RPMI7951 (cell line): ENCODE measurements at regions not wholly inside any gene's neighbourhood (a gene's known extent, or its start where the extent isn't known, plus 50 kb on each side); places are given as distances from the start of the nearest gene placed in this dataset.
"Not testable (repeated sequence)": the region's sequence is repeated elsewhere in the genome, so short reads cannot be mapped to it uniquely, and the experiment has no call there.

ENCODE experiments used
- DNase-seq: peaks from one replicate; pipeline ENCODE4 v3.0.0-alpha.2; 2012; ENCODE audit warnings: low read depth

DNA sequence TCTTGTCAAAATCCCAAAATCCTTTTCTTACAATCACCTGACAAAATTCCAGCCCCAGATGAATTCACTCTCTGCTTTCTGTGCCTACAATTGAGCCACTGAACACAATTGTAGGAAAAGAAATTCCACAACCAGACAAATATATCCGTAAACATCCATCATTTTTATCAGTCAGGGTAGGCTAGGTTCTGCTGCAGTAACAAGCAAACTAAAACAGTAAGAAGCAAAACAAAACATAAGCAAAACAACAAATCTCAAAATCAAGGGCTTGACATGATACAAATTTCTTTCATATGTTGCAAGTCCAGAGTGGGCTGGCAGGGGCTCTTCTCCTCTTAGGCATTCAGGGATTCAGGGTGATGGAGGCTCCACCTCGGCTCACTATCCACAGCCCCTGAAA lies 114.2 kb upstream of the MAN2A1 start:
- DNase-seq, result no peak

DNA sequence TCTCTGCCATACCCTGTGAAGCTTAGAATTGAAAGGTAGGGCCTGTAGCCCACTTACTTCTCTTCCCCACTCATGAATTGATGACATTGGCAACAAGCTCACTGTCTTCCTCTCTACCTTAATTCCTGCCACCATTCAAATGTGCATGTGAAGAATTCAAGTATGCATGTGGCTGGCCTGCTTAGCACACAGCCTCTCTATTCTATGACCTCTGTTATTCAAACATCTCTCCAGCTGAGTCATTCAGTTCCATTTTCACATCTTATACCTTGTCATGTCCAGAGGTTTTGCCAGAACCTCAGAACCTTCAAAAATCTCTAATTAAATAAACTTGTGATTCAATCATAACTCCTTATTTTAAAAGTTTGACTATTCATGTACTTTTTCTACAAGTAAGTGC lies 114.7 kb upstream of the MAN2A1 start:
- DNase-seq, result no peak

- no peak for DNase-seq
Observed at GRCh38 chr5:109573766-109574165, 116.0 kb upstream of the MAN2A1 start.

DNA sequence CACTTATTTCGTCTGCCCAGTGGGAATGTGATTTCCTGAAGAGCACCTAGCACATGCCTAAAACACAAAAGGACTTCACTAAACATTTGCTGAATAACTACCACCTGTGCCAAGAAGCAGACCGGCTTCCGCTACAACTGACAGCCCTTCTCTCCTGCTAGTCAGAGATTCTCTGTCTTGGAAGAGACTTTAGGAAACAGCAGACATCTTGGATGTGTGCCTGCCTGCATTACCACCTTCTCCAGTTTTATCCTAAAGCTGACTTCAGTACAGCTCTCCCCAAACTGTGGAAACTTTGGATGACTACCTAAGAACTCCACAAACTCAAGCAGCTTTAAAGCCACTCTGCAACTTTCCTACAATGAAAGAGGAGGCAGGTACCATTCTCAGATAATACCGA lies 116.5 kb upstream of the MAN2A1 start:
- DNase-seq, result no peak

GRCh38 chr5:109571785-109572184 lies 117.9 kb upstream of the MAN2A1 start:
- DNase-seq, result no peak

GRCh38 chr5:109570362-109570874 lies 119.3 kb upstream of the MAN2A1 start:
- DNase-seq, result no peak

DNA sequence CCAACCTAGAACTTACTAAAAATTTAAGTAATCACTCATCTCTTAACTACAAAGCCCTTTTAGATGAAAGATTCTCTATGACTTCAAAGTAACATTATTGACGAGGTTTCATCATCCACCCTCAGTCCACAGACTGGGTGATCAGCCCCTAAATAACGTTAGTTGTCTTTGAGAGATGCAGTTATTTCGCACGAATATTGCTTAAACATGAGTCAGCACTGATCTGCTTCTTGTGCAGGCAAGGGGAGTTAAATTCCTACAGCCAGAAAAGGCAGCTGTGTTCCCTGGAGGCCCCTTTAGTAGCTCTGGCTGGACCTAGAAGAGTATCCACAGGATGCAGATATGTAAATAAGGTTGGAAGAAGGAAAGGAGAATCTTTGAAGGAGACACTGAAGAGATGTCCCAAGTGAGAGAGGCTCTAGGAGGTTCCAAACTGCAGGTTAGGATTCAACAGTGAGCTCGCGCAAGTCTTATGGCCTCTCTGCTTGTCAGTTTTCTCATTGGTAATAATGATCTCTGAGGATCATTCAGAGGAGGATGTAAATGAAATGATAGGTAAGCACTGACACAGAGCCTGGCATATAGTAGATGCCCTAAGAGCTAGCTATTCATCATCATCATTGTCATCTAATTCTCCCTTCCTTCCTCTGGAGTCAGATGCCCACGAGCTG lies 122.2 kb upstream of the MAN2A1 start:
- DNase-seq, result no peak

DNA sequence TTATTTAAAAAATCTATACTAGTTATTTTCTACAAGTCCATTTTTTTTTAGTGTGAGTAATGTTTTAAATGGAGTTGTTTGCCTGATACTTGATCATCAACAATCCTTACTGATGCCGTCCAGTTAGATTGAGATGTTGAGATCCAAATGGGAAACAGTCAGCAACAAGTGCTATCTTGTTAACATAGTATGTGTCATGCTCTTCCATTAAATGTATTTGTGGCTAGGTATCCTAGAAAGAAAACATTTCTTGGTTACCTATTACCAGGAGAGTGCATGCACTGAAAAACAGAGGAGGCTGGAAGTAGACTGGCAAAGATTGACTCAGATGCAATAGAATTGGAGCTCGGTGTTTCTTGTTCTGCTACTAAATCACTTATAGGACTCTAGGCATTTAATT lies 123.4 kb upstream of the MAN2A1 start:
- DNase-seq, result no peak

GRCh38 chr5:109563739-109564138 lies 126.0 kb upstream of the MAN2A1 start:
- no peak for DNase-seq

- DNase-seq, result no peak
Observed at GRCh38 chr5:109563189-109563588, 126.5 kb upstream of the MAN2A1 start.

GRCh38 chr5:109562441-109562840 lies 127.3 kb upstream of the MAN2A1 start:
- no peak for DNase-seq

- DNase-seq, result no peak
Observed at GRCh38 chr5:109561447-109561846, 128.3 kb upstream of the MAN2A1 start.

- DNase-seq, result no peak
Observed at GRCh38 chr5:109560554-109560953, 129.2 kb upstream of the MAN2A1 start.

DNA sequence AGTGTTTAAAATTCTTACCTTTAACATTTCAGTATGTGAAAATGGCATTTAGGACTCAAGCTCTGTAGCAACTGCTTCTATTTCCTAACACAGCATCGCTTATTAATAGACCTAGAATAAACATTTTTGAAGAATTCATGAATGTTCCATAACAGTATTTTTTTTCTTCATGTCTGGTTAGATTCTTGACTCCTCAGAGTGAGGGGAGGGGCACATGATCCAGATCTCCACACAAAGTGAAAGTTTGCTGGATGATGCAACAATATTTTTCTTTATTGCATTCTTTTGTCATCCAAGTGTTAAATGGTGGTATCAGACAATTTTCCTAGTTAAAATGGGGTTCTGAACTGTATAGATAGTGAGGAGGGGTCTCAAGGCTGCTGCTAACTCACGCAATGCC lies 130.8 kb upstream of the MAN2A1 start:
- DNase-seq, result no peak

DNA sequence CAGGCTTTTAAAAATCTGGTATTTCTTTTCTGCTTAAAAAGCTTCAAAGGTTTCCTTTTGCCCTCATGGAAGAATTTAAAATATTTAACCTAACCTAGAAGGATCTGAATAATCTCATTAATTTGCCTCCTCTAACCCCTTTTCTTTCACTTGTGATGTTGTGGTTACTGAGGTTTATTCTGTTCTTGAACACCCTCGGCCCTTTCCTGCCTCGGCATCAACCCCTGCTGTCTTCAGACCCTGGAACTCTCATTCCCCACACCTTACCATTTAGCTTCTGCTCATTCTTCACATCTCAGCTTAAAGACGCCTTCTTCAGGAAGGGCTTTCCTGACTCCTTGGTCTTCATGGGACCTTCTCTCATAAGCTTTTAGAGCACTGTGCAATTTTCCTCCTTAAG lies 131.4 kb upstream of the MAN2A1 start:
- DNase-seq, result no peak

DNA sequence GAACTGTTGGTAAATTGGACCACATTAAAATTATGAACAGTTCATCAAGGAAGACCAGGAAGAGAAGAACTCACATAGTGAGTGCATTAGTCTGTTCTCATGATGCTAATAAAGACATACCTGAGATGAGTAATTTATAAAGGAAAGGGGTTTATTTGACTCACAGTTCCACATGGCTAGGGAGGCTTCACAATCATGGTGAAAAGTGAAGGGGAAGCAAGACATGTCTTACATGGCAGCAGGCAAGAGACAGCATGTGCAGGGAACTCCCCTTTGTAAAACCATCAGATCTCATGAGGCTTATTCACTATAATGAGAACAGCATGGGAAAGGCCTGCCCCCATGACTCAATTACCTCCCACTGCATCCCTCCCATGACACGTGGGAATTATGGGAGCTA lies 135.9 kb upstream of the MAN2A1 start:
- DNase-seq, result no peak

GRCh38 chr5:109551234-109551633 lies 138.5 kb upstream of the MAN2A1 start:
- not testable (repeated sequence) for DNase-seq

GRCh38 chr5:109550077-109550476 lies 139.7 kb upstream of the MAN2A1 start:
- no peak for DNase-seq

- DNase-seq, result no peak
Observed at GRCh38 chr5:109546461-109546860, 136.7 kb upstream of the PJA2 start.

GRCh38 chr5:109544873-109545272 lies 135.1 kb upstream of the PJA2 start:
- DNase-seq, result not testable (repeated sequence)

DNA sequence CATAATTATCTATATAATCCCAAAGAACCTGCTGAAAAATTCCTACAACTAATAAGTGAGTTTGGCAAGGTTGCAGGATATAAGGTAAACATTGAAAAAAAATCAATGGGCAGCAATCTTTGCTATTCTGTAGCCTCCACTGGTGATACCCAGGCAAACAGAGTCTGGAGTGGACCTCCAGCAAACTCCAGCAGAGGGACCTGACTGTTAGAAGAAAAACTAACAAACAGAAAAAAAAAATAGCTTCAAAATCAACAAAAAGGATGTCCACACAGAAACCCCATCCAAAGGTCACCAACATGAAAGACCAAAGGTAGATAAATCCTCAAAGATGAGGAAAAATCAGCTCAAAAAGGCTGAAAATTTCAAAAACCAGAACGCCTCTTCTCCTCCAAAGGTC lies 128.9 kb upstream of the PJA2 start:
- not testable (repeated sequence) for DNase-seq

DNA sequence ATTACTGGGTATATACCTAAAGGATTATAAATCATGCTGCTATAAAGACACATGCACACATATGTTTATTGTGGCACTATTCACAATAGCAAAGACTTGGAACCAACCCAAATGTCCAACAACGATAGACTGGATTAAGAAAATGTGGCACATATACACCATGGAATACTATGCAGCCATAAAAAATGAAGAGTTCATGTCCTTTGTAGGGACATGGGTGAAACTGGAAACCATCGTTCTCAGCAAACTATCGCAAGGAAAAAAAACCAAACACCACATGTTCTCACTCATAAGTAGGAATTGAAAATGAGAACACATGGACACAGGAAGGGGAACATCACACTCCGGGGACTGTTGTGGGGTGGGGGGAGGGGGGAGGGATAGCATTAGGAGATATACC lies 125.3 kb upstream of the PJA2 start:
- DNase-seq, result not testable (repeated sequence)

DNA sequence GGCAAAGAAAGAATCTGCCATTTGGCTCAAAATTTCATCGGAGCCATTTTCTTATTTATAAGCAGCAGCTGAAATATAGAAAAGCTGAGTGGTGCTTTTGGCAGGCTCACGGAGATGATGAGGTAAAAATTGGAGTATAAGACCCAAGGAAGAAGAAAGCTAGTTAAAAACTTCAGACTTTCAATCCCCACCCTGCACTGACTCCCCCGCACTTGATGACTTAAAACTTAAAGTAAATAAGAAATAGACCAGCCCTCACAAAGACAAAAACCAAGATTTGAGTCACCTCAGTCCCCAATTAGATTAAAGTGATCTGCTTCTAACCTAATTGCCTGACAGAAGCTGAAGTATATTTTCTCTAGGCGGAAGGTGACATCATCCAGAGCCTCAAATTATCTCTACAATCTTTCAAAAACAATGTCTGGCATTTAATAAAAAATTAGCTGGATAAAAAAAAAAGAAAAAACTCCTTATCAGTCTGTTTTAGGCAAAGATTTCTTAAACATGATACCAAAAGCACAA lies 124.0 kb upstream of the PJA2 start:
- peak; percentile 2 for DNase-seq
